GM19238 (cell line): ENCODE measurements at regions not wholly inside any gene's neighbourhood (a gene's known extent, or its start where the extent isn't known, plus 50 kb on each side); places are given as distances from the start of the nearest gene placed in this dataset.

Experiments
- DNase-seq: peaks from one replicate; pipeline ENCODE4 v3.0.0; 2011; ENCODE audit warnings: low spot score; ENCODE audit not compliant: insufficient read length

DNA sequence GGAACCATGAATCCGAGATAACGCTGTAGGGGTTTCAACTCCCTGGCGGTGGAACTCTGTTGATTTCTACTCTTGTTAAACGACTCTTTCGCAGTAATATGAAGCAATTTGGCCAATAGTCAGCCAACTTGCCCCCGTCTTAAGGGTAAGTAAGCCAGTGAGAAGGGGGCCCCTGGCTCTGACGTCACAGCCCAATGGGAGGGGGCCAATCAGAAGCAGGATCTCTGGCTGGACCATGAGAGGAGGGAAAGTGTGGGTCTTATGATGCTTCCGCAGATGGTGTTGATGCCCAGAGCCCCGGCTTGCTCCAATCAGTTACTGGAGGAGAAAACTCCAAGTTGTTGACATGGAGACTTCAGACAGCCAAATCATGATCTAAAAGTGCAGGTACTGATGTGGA lies 242.4 kb downstream of the BMP7 start:
- no peak for DNase-seq

GRCh38 chr20:57024849-57025248 lies 241.6 kb downstream of the BMP7 start:
- DNase-seq, result no peak

GRCh38 chr20:57025261-57025660 lies 241.2 kb downstream of the BMP7 start:
- DNase-seq, result no peak

DNA sequence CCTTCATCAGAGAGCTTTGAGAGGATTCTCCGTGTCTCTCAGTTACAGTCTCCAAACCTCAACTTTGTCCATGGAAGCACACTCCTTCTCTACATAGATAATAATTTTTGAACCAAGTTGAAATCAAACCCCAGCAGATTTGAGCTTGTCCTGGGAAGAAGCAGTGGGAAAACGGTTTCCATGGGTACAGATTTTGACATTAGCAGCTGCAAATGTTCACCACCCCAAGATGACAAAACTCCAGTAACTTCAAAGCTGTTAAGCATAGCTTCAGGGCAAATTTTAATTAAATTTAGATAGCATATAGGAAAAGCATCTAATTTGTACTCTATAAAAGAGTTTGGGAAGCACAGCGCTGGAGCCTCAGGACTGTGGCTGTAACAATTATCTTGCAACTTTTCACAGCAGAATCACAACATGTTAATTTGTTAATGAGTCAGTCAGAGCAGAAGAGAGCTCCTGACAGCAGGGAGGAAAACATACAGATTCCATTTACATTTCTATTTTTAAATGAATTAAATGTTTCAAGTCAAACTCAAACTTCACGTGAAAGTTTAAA lies 240.7 kb downstream of the BMP7 start:
- no peak for DNase-seq

GRCh38 chr20:57027777-57028176 lies 238.7 kb downstream of the BMP7 start:
- no peak for DNase-seq

DNA sequence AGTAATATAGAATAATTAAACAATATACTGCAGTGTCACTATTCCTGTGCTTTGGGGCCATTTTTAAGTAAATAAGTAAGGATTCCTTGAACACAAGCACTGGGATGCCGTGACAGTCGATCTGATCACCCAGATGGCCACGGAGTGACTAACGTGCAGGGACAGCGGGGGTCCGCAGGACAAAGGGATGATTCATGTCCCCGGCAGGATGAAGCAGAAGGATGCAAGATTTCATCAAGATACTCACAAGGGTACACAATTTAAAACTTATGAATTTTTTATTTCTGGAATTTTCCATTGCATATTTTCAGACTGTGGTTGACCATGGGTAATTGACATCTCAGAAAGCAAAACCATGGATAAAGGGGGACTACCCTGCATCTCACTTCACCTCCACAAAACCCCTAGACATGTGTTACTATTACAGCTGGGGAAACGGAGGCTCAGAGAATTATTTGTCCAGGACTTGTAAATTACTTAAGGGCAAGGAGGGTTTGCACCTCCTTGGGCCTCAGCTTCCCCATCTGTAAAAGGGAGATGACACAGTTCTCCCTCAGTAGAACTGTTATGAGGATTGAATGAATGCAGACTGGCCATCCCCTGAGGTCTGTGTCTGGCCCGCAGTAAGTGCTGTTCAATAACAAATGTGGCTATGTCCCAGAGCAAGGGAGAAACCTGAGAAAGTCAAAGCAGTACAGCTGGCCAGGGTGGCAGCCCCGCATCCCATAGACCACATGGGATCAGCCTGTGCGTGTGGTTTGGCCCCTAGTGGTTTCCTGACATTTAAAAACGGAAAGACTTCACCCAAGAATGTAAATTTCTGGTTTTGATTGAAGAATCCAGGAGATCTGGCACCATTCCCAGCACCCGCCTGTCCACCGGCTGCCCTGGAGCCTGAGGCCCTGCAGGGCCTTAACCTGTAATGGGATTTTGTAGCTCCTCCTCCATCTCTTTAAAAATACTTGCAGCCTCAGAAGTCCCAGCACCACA lies 235.5 kb downstream of the BMP7 start:
- DNase-seq, result no peak

GRCh38 chr20:57031867-57032355 lies 234.5 kb downstream of the BMP7 start:
- no peak for DNase-seq

- DNase-seq, result no peak
Measured at GRCh38 chr20:57032847-57033246, 233.6 kb downstream of the BMP7 start.

DNA sequence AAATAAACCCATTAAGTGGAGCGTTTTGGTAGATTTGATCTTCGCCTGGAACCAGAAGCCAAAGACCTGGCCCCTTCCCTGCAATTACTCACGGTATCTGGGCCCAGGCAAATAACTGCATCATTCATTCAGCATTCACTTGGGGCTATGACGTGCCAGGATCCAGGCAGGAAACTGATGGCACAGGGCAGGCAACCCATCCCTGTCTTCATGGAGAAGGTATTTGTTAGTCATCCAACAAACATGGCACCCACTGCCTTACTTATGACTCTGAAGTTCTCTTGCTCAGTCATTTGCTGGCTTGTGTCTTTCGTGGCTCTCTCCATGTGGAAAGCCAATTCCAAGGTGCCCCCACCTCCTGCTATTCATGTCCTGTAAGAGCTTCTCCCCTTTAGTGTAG lies 232.4 kb downstream of the BMP7 start:
- DNase-seq, result no peak

GRCh38 chr20:57037689-57038088 lies 228.8 kb downstream of the BMP7 start:
- DNase-seq, result no peak

GRCh38 chr20:57038608-57039440 lies 227.6 kb downstream of the BMP7 start:
- no peak for DNase-seq

DNA sequence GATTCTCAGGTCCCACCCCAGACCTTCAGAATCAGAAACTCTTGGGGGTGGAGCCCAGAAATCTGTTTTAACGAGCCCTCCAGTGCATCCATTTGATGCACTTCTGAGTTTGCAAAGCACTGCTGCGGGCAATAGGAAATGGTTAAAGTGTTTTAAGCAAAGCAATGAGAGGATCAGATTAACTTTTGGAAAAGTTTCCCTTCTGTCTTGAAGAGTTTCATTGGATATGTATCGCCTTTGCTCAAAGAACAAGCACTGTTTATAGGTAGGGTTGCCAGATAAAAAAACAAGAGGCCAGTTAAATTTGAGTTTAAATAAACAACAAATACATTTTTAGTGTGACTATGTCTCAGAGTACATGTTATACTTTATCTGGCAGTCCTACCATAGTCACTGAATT lies 226.0 kb downstream of the BMP7 start:
- DNase-seq, result no peak

DNA sequence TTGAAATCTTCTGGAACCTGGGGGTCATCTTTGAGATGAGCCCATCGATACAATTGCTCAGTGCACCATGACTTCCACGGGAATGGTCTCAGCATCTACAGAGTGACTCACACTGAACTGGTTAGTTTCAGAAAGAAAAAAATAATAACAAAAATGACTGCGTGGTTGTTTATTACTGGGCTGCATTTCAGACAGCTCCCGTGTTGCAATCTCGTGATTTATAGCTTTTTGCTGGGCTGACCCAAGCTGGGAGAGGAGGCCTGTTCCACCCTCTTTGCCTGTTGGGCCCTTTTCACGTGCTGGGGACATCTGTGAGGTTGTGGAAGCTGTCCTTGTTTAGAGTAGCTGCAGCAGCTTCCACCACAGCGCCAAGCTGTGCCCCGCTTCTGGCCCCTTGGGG lies 225.5 kb downstream of the BMP7 start:
- DNase-seq, result no peak

DNA sequence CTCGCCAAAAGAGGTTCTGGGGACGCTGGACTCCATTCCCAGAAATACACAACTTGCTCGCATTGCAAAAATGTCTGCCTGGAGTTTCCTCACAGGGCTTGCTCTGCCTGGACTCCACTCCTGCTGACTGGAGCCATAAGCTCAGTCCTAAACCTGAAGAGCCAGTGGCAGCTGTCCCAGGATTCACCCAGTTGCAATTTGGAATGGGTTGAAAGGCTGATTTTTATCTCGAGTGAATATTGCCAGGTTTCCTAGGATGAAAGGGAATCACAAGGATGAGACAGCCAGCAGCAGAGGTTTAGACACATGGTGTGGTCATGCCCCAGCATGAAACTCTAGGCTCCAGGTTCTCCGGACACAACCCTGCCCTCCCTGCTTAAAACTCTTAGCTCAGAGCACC lies 223.3 kb downstream of the BMP7 start:
- DNase-seq, result no peak

DNA sequence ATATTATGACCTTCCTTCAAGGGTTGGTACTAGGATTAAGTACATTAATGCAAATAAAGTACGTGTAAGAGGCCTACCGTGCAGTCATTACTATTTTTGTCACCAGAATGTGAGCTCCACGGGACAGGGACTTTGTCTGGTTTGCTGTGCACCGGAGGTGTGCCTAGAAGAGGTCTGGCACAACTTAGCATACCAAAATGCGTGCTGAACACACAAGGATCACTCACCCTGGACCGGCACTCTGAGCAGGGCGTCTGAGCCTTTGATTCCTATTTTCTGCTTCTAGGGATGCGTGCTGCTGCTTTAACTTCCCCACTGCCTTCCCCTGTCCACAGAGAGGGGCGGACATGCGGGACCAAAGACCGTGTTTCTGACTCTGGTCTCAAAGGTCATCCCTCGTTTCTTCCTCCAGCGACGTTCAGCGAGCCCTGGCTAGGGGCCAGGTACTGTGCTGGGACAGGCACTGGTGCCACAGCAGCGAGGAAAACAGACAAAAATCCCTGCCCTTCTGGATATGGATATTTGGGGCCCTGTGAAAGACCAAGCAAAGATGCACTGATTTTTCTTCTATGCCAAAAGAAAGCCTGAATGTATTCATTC lies 222.7 kb downstream of the BMP7 start:
- DNase-seq, result no peak

DNA sequence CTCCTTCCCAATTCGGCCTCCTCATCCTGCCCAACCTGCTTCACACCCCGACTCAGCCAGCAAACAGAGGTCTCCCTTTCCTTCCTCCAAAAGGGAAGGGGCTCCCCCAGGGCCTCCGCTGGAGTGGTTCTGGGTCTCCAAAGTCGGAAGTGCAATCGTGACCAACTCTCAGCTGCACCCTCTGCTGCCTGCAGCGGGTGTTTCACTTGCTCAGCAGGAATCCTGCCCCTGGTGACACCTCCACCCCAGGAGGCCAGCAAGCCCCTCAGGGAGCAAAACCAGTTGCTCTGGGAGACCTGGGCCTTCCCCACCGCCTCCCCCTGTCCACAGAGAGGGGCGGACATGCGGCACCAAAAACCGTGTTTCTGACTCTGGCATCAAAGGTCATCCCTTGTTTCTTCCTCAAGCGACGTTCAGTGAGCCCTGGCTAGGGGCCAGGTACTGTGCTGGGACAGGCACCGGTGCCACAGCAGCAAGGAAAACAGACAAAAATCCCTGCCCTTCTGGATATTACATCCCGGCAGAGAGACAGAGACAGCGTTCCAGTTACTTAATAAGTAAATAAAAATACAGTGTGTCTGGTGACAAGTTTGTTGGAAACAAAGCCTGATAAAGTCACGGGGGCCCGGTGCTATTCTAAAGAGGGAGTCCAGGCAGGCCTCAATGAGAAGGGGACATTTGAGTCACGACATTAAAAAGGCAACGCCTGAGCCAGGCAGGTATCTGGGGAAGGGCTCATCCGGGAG lies 219.0 kb downstream of the BMP7 start:
- DNase-seq, result no peak

DNA sequence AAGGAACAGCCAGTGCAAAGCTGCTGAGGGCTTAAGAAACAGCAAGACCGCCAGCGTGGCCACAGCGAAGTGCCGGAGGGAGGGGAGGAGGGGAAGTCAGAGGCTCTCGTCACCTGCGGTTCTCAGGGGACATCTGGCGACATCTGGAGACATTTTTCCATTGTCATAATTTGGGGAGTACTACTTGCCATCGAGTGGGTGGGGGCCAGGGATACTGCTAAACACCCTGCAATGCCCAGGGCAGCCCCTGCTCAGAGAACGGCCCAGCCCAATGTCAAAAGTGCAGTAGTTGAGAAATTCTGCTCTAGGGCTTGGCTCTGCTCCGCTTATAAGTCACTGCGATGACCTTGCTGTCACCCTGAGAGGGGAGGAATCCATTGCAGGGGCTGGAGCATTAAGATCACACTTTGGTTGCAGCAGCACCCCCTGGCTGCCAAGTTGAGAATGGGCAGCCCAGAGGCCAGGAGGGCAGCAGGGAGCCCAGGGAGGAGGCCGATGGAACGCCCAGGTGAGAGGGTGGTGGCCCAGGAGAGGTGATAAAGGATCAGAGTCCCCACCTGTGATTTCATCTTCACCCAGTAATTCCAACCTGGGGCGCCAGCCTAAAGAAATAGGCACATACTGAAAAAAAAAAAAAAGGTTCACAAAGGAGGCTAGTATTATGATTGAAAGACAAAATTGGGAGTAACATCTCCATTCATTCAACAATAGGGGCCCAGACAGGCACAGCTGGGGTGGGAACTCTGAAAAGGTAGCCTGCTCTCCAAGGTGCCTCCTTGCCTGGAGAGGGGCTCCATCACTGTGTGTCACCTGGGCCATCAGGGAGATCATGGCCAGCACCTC lies 218.2 kb downstream of the BMP7 start:
- DNase-seq, result peak; percentile 41

GRCh38 chr20:57049296-57049695 lies 217.1 kb downstream of the BMP7 start:
- no peak for DNase-seq

DNA sequence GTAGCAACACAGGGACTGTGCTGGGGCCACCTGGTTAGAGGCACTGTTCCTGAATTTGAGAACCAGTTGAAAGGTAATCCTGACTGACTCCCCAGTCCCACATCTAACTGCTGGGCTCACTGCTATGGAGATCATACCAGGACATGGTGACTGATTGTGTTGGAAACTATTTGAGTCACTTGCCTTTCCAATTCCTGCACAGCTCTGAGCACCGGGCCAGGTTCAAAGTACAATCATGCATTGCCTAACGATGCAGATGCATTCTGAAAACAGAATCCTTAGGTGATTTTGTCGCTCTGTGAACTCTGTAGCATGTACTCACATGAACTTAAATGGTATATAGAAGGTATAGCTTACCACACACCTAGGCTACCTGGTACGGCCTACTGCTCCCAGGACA lies 215.3 kb downstream of the BMP7 start:
- DNase-seq, result no peak

- DNase-seq, result no peak
Measured at GRCh38 chr20:57053067-57053466, 213.4 kb downstream of the BMP7 start.
